ENCODE measurements at regions not wholly inside any gene's neighbourhood (a gene's known extent, or its start where the extent isn't known, plus 50 kb on each side); places are given as distances from the start of the nearest gene placed in this dataset.

DNA sequence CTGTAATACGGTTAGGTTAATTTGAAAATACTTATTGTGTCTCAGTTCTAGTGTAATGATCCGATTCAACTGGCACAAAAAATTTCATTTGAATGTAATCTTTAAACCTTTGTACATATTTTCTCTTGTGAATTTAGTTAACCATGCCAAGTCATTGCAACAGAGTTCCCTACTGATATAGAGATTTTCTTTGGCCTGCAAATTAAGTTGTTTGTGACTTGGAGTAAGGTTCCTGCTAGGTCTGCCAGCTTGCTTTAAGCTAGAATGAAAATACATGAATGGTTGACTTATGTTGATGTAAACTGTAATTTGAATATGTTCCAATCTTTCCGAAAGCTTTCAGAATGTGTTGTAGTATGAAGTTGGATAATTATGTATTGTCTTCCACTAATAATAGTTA, 1004.1 kb upstream of the EDIL3 start:
- no peaks in the 10 kb centered on the region for H3K36me3 ChIP-seq (ENCODE audit: control insufficient read depth in 2 of 4, insufficient read depth in 4 of 4, low read length in 3 of 4)
- H3K4me1 ChIP-seq (replicated peaks in 1 of 4; ENCODE audit: control insufficient read depth in 3 of 4, insufficient read depth in 4 of 4, low read length in 3 of 4): no peaks in the 10 kb centered on the region
- DNase-seq (ENCODE audit: low read depth in 1 of 2, low spot score in 2 of 2) (no peak), FAIRE-seq (no peak)
- H4K5ac ChIP-seq (ENCODE audit: insufficient read length, low read depth, low read length): no peak overlapping the region
- no peak overlapping the region for H2AK5ac ChIP-seq (ENCODE audit: low read depth, low read length)
- no peak overlapping the region for H2BK12ac ChIP-seq (ENCODE audit: low read depth, low read length)
- no peak for TF ChIP-seq SIX5 (IDR thresholded peaks at IDR 0.05; ENCODE audit: low read depth, low read length)
- no peak for TF ChIP-seq BRCA1 (IDR thresholded peaks at IDR 0.05; ENCODE audit: low read depth, low read length)
- no peak for TF ChIP-seq TCF12 (IDR thresholded peaks at IDR 0.05; ENCODE audit: low read depth, low read length)
- no peak for TF ChIP-seq SRF (IDR thresholded peaks at IDR 0.05; ENCODE audit: low read depth, low read length)
- TF ChIP-seq, protein P1, sequence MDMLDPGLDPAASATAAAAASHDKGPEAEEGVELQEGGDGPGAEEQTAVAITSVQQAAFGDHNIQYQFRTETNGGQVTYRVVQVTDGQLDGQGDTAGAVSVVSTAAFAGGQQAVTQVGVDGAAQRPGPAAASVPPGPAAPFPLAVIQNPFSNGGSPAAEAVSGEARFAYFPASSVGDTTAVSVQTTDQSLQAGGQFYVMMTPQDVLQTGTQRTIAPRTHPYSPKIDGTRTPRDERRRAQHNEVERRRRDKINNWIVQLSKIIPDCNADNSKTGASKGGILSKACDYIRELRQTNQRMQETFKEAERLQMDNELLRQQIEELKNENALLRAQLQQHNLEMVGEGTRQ (IDR thresholded peaks at IDR 0.05; ENCODE audit: low read length): no peak
- no peak overlapping the region for H2BK15ac ChIP-seq (ENCODE audit: low read length)
- WGBS, 2 experiments (ENCODE audit: extremely low coverage in 1 of 2, insufficient coverage in 1 of 2, insufficient read length in 1 of 2, insufficient replicate concordance in 2 of 2, low coverage in 1 of 2, low lambda C conversion rate in 2 of 2, missing lambda C conversion rate in 1 of 2): 95% methylated on average over 3 of the region's 3 CpGs; no CpG with 5 or more reads in 1 of the 2 experiments
- no peak overlapping the region for H3K18ac ChIP-seq (ENCODE audit: extremely low read depth, low read length)
- POLR2A ChIA-PET (ENCODE audit: partially characterized antibody): no interaction called here
- H3K56ac ChIP-seq (replicated peaks; ENCODE audit: insufficient read length, low read depth, low read length): no peak overlapping the region
- H3K4me3 ChIP-seq (ENCODE audit: extremely low read depth in 1 of 4, insufficient read depth in 2 of 4, low read depth in 3 of 4, low read length in 4 of 4): no peak overlapping the region
- H4K20me1 ChIP-seq (replicated peaks in 1 of 2; ENCODE audit: control insufficient read depth in 1 of 2, insufficient read depth in 2 of 2, low read length in 2 of 2): no peaks in the 10 kb centered on the region
- no peak overlapping the region for H2BK120ac ChIP-seq (replicated peaks; ENCODE audit: low read depth, low read length)
- no peak overlapping the region for H3K27ac ChIP-seq (ENCODE audit: low read depth, low read length)
- no peak overlapping the region for H4K8ac ChIP-seq (ENCODE audit: extremely low read depth, insufficient read depth, low read length)
- CTCF ChIA-PET (ENCODE audit: partially characterized antibody): no interaction called here
- no peak overlapping the region for H2AFZ ChIP-seq (ENCODE audit: low read length)
- H2BK20ac ChIP-seq (ENCODE audit: low read length): no peak overlapping the region
- H2BK5ac ChIP-seq (ENCODE audit: low read depth, low read length): no peak overlapping the region
- H3K4me2 ChIP-seq (ENCODE audit: insufficient read depth in 1 of 2, low read depth in 2 of 2, low read length in 2 of 2): no peak overlapping the region
- no peak overlapping the region for H3K23ac ChIP-seq (ENCODE audit: insufficient read length)
- H3K27me3 ChIP-seq (replicated peaks in 1 of 4; ENCODE audit: control insufficient read depth in 3 of 4, extremely low read depth in 1 of 4, insufficient read depth in 3 of 4, low read length in 3 of 4): no peaks in the 10 kb centered on the region
- no peaks in the 10 kb centered on the region for H3K9me3 ChIP-seq (ENCODE audit: insufficient read depth in 2 of 2, low read depth in 1 of 2, low read length in 1 of 2)
- no peak overlapping the region for H3K4ac ChIP-seq (replicated peaks; ENCODE audit: insufficient read length, low read depth, low read length)
- no peaks in the 10 kb centered on the region for H3K79me2 ChIP-seq (ENCODE audit: control insufficient read depth in 1 of 2, insufficient read depth in 2 of 2, low read length in 2 of 2)
- H3K79me1 ChIP-seq (ENCODE audit: low read depth, low read length): no peaks in the 10 kb centered on the region
- no peaks in the 10 kb centered on the region for H3K23me2 ChIP-seq (ENCODE audit: low read depth, low read length)
- no peak overlapping the region for H3K14ac ChIP-seq (ENCODE audit: insufficient read length)
- no peak overlapping the region for H3K9ac ChIP-seq (replicated peaks in 1 of 4; ENCODE audit: extremely low read depth in 1 of 4, low read depth in 3 of 4, low read length in 3 of 4)
- H4K91ac ChIP-seq (replicated peaks; ENCODE audit: insufficient read length, low read length): no peak overlapping the region

Data from H1 (cell line).